Activated CD8-positive, alpha-beta memory T cell treated with anti-CD3 and anti-CD28 coated beads, Interleukin-2, amount 10 ng/mL, durations not matched to agents 7 days and 5 days (primary cell): ENCODE measurements at regions not wholly inside any gene's neighbourhood (a gene's known extent, or its start where the extent isn't known, plus 50 kb on each side); places are given as distances from the start of the nearest gene placed in this dataset.
"Not testable (repeated sequence)": the region's sequence is repeated elsewhere in the genome, so short reads cannot be mapped to it uniquely, and the experiment has no call there.

ENCODE experiments used
- ATAC-seq: fragments of 150-1000 bp; cut with Tn5 transposase; one replicate; pipeline ENCODE4 v1.10.0; 2021; ENCODE audit warnings: moderate library complexity
- CTCF ChIA-PET: fragments of 350-600 bp; sonication (Branson Sonifier 250); formaldehyde crosslinking; loops from one replicate; lab custom pipeline; 2021; ENCODE audit warnings: antibody characterized with exemption; lab: Charles Lee
- DNase-seq: peaks from one replicate; pipeline ENCODE4 v3.0.0-alpha.2; 2020
- H3K27ac Mint-ChIP-seq: one replicate; pipeline ENCODE4 v1.8.0; 2021; ENCODE audit warnings: mild to moderate bottlenecking, mixed read lengths
- H3K27me3 Mint-ChIP-seq: one replicate; pipeline ENCODE4 v1.8.0; 2021; ENCODE audit warnings: mixed read lengths
- H3K36me3 Mint-ChIP-seq: one replicate; pipeline ENCODE4 v1.8.0; 2021; ENCODE audit warnings: mild to moderate bottlenecking, mixed read lengths
- H3K4me1 Mint-ChIP-seq: one replicate; pipeline ENCODE4 v1.8.0; 2021; ENCODE audit warnings: mixed read lengths
- H3K4me3 Mint-ChIP-seq: one replicate; pipeline ENCODE4 v1.8.0; 2021; ENCODE audit warnings: mild to moderate bottlenecking, moderate library complexity, mixed read lengths
- H3K9me3 Mint-ChIP-seq: one replicate; pipeline ENCODE4 v1.8.0; 2022; ENCODE audit warnings: low read depth, mixed read lengths

DNA sequence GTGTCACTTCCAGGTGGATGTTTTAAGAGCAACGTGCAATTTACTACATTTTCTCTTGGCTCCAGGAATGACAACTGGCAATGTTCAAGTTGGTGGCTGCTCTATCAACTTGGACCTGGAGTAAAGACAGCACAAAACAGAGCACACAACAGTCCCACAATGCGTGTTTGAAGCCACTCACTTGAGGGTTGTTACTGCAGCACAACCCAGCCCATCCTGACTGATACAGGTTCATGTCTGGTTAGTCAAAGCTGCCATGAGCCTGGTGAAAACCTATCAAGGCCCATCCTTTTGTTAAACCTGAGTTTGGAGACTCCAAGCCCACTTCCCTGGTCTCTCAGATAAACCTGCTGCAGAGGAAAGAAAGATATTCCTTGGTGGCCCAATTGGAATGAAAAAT, 81.1 kb upstream of the LARP1 start:
- Mint-ChIP-seq H3K4me1 (no peaks in the 10 kb centered on the region), H3K9me3 (no peaks in the 10 kb centered on the region), H3K4me3 (no peak overlapping the region), H3K27ac (no peak overlapping the region), H3K36me3 (no peaks in the 10 kb centered on the region), H3K27me3 (no peaks in the 10 kb centered on the region)
- CTCF ChIA-PET: no interaction called here
- DNase-seq (no peak), ATAC-seq (no peak)

DNA sequence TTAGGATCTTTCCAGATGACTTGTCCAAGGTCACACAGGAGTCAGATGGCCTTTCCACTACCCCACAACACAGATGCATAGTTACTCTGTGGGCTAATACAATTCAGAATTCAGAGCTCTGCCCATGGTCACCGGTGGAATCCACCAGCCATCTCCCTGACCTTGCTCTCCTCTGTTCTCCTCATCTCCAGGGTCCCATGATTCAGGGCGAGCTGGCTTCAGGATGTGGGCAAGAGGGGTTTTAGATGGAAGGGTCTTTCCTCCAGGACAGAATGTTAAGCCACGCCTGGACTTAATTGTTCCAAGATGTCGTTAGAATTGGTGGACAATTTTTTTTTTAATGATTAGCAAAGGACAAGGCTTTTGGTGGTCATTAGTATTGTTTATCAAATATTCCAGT, 81.7 kb upstream of the LARP1 start:
- CTCF ChIA-PET: no interaction called here
- H3K4me1 Mint-ChIP-seq: no peaks in the 10 kb centered on the region
- DNase-seq: no peak
- no peak overlapping the region for H3K27ac Mint-ChIP-seq
- no peak for ATAC-seq
- H3K4me3 Mint-ChIP-seq: no peak overlapping the region
- H3K27me3 Mint-ChIP-seq: no peaks in the 10 kb centered on the region
- no peaks in the 10 kb centered on the region for H3K36me3 Mint-ChIP-seq
- H3K9me3 Mint-ChIP-seq: no peaks in the 10 kb centered on the region

DNA sequence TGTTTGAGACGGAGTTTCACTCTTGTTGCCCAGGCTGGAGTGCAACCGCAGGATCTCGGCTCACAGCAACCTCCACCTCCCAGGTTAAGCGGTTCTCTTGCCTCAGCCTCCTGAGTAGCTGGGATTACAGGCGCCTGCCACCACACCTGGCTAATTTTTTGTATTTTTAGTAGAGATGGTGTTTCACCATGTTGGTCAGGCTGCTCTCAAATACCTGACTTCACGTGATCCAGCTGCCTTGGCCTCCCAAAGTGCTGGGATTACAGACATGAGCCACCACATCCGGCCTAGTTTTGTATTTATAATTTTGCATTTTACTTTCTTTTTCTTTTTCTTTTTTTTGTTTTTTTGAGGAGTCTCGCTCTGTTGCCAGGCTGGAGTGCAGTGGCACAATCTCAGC, 85.3 kb upstream of the LARP1 start:
- H3K27me3 Mint-ChIP-seq: not testable (repeated sequence)

DNA sequence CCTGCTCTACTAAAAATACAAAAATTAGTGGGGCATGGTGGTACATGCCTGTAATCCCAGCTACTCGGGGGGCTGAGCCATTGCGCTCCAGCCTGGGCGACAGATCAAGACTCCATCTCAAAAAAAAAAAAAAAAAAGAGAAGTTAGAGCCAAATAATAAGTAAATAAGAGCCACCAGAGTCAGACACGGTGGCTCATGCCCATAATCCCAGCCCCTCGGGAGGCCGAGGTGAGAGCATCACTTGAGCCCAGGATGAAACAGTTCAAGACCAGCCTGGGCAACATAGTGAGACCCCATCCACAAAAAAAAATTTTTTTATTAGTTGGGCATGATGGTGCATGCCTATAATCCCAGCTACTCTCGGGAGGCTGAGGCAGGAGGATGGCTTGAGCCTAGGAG, 85.8 kb upstream of the LARP1 start:
- Mint-ChIP-seq H3K9me3 (peaks cover 6% of the 10 kb centered on the region), H3K4me3 (no peak overlapping the region), H3K36me3 (peaks cover 2% of the 10 kb centered on the region), H3K4me1 (no peaks in the 10 kb centered on the region), H3K27me3 (no peaks in the 10 kb centered on the region), H3K27ac (no peak overlapping the region)
- DNase-seq (no peak), ATAC-seq (no peak)
- CTCF ChIA-PET: no interaction called here

More for the DNA sequence above, 85.3 kb upstream of the LARP1 start:
- not testable (repeated sequence) for H3K9me3 Mint-ChIP-seq, H3K4me1 Mint-ChIP-seq, H3K27ac Mint-ChIP-seq, ATAC-seq, H3K36me3 Mint-ChIP-seq, H3K4me3 Mint-ChIP-seq, DNase-seq
- CTCF ChIA-PET: interaction anchor here (0.6 kb wide), 1 partner anchor 20 kb away, joined by 3 read pairs; no protein-coding TSS in a partner anchor

DNA sequence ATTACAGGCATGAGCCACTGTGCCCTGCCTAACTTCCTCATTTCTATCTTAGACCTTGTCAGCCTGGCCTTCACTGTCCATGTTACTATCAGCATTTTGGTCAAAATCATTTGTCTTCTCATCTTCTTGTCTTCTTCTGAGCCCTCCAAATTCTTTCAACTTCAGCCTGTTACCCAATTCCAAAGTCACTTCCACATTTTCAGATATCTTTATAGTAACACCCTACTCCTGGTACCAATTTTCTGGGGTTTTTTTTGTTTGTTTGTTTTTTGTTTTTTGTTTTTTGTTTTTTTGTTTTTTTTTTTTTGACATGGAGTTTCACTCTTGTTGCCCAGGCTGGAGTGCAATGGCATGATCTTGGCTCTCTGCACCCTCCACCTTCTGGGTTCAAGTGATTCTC, 90.3 kb upstream of the LARP1 start:
- H3K4me3 Mint-ChIP-seq: no peak overlapping the region
- no peak for DNase-seq
- H3K27ac Mint-ChIP-seq: no peak overlapping the region
- peaks cover 6% of the 10 kb centered on the region for H3K36me3 Mint-ChIP-seq
- H3K9me3 Mint-ChIP-seq: peaks cover 9% of the 10 kb centered on the region
- H3K27me3 Mint-ChIP-seq: no peaks in the 10 kb centered on the region
- no peak for ATAC-seq
- no peaks in the 10 kb centered on the region for H3K4me1 Mint-ChIP-seq
- CTCF ChIA-PET: no interaction called here

DNA sequence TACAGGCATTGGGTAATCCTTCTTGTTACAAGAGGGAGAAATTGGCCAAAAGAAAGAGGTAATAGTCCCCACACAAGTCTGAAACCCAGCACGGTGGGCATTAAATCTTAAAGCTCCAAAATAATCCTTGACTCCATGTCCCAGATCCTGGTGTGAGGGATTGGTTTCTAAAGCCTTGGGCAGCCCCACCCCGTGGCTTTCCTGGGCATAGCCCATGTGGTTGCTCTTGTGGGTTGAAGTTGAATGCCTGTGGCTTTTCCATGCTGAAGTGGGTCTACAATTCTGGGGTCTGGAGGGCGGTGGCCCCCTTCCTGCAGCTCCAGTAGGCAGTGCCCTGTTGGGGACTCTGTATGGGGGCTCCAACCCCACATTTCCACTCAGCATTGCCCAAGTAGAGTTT, 91.8 kb upstream of the LARP1 start:
- CTCF ChIA-PET: no interaction called here
- Mint-ChIP-seq H3K27me3 (no peaks in the 10 kb centered on the region), H3K9me3 (peaks cover 9% of the 10 kb centered on the region), H3K27ac (no peak overlapping the region), H3K4me1 (no peaks in the 10 kb centered on the region), H3K36me3 (peaks cover 6% of the 10 kb centered on the region), H3K4me3 (no peak overlapping the region)
- ATAC-seq: no peak
- DNase-seq: no peak

DNA sequence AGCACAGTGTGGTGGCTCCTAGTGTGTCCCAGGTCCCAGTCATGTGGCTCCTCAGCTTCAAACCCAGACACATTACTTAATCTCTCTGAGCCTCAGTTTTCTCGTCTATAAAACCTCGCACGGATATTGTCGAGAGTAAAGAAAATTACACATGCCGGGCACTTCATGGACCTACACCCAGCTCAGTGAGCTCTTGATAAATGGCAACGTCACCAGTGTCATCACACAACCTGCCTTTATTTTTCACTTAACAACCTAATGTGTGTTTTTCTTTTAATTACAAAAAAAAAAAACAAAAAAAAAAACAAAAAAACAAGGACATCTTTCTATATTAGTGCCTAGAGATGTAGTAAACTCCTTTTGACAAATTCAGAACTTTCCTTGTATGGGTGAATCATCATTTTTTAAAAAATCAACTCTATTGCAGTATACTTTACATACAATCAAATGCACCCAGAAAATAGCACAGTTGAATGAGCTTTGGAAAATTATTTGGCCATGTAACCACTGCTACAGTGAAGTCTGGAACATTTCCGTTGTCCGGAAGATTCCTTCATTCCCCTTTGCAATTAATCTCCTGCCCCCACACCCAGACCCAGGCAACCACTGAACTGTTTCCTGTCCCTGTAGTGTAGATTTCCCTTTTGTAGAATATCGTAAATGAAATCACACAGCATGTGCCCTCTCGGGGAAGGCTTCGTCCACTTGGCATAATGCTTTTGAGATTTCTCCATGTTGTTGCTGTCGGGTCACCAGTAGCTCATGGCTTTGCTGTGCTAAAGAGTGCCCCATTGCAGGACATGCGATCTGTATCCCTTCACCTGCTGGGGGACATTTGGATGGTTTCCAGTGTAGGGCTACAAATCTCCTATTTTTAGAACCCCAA, 100.4 kb upstream of the LARP1 start:
- no peak for ATAC-seq
- CTCF ChIA-PET: interaction anchor here (0.5 to 0.7 kb wide), 2 partner anchors 55 to 1458 kb away, joined by 3 to 4 read pairs; no protein-coding TSS in a partner anchor
- Mint-ChIP-seq H3K27me3 (no peaks in the 10 kb centered on the region), H3K9me3 (no peaks in the 10 kb centered on the region), H3K4me1 (peaks cover 10% of the 10 kb centered on the region), H3K27ac (no peak overlapping the region), H3K36me3 (no peaks in the 10 kb centered on the region), H3K4me3 (no peak overlapping the region)
- DNase-seq: no peak

DNA sequence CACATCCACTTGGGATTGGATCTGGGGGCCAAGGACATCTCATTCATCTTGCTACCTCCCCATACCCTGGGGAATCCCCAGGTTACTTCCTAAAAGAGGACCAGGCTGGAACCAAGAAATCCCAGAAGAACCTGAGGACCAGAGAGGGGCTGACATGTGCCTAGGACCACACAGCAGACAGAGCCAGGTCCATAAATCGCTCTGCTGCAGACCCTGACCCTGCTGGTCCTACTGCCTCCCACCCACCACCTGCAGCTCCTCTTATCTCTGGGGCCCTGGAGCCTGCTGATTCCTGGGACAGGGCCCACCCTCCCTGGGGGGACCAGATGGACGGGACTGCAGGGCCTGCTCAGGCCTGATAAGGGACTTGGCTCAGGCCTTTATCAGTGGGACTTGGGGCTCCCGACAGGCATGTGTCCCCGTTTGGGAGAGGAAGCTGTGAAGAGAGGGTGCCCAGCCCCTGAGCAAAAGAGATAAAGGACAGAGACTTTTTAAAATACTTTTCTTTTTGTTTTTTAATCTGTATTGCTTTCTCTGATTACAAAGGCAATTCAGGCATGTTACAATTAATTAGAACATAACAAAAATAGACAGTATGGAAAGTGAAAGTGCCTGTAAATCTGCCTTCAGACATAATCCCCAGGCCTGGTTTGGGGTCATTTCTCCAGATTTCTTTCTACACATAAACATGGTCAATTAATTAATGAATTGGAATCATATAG, 101.3 kb upstream of the LARP1 start:
- Mint-ChIP-seq H3K4me1 (peaks cover 10% of the 10 kb centered on the region), H3K27ac (no peak overlapping the region), H3K36me3 (no peaks in the 10 kb centered on the region), H3K4me3 (no peak overlapping the region), H3K9me3 (no peaks in the 10 kb centered on the region), H3K27me3 (no peaks in the 10 kb centered on the region)
- CTCF ChIA-PET: interaction anchor here (0.5 kb wide), 1 partner anchor 1459 kb away, joined by 4 read pairs; no protein-coding TSS in a partner anchor
- ATAC-seq: no peak
- DNase-seq: no peak

DNA sequence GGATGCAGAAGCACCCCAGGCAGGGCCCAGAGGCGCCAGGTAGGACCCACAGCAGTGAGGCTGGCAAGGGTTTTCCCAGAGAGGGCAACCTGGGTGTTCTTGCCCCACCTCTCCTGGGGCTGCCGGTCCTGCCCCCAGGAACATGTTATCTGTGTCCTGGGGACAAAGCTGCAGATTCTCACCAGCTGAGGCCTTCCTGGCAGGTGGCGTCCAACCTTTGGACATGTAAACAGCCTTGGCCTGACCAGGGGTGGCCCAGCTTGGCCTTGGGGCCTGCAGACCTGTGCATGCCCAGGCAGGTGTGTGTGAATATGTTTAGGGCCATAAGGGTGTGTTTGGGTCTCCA, 101.8 kb upstream of the LARP1 start:
- CTCF ChIA-PET: interaction anchor here (0.7 to 1.3 kb wide), 2 partner anchors 100 to 215 kb away, joined by 3 to 4 read pairs; no protein-coding TSS in a partner anchor
- Mint-ChIP-seq H3K9me3 (no peaks in the 10 kb centered on the region), H3K27ac (no peak overlapping the region), H3K4me1 (peaks cover 13% of the 10 kb centered on the region), H3K36me3 (no peaks in the 10 kb centered on the region), H3K4me3 (no peak overlapping the region), H3K27me3 (no peaks in the 10 kb centered on the region)
- DNase-seq: no peak
- no peak for ATAC-seq

DNA sequence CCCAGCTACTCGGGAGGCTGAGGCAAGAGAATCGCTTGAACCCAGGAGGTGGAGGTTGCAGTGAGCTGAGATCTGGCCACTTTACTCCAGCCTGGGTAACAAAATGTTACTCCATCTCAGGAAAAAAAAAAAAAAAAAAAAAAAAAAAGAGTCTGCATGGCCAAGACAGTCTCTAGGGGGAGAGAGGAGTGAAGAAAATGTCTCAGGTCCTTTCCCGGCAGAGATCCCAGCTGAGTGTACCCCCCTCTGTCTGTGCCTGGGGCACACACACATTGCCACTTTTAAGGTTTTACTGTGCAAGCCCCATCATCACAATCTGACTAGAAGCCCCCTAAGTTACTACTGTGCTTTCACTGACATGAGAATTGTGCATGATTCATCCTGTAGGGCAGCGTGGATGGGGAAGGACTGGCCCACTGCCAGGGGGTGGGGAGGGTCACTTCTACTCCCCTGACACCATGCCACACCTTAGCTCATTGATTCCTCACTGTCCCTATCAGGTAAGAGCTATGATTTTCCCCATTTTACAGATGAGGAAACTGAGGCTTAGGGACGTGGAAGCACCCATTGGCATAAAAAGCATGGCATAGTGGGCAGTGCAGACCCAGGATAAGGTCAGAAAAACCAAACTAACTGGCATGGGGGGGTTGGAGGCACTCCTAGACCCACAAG, 102.3 kb upstream of the LARP1 start:
- DNase-seq (no peak), ATAC-seq (no peak)
- CTCF ChIA-PET: interaction anchor here (0.6 to 1.3 kb wide), 5 partner anchors 33 to 238 kb away, joined by 3 to 4 read pairs (median 3); no protein-coding TSS in a partner anchor
- peaks cover 14% of the 10 kb centered on the region for H3K4me1 Mint-ChIP-seq
- no peak overlapping the region for H3K27ac Mint-ChIP-seq
- no peak overlapping the region for H3K4me3 Mint-ChIP-seq
- no peaks in the 10 kb centered on the region for H3K36me3 Mint-ChIP-seq
- no peaks in the 10 kb centered on the region for H3K9me3 Mint-ChIP-seq
- peaks cover 1% of the 10 kb centered on the region for H3K27me3 Mint-ChIP-seq

DNA sequence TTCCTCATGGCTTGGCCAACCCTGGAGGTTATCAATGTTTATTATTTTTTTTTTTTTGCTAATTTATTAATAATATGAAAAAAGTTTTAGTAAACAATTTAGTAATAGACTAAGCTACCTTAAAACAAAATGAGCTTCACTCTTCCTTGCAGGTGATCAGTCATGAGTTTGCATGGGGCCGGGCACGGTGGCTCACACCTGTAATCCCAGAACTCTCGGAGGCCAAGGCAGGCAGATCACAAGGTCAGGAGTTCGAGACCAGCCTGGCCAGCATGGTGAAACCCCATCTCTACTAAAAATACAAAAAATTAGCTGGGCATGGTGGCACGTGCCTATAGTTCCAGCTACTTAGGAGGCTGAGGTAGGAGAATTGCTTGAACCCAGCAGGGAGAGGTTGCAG, 103.4 kb upstream of the LARP1 start:
- Mint-ChIP-seq H3K4me1 (peaks cover 25% of the 10 kb centered on the region), H3K27me3 (peaks cover 11% of the 10 kb centered on the region)
- H3K9me3 Mint-ChIP-seq, H3K4me3 Mint-ChIP-seq, ATAC-seq, H3K36me3 Mint-ChIP-seq, DNase-seq, H3K27ac Mint-ChIP-seq: not testable (repeated sequence)
- CTCF ChIA-PET: interaction anchor here (0.6 to 2.1 kb wide), 5 partner anchors 31 to 554 kb away, joined by 3 to 7 read pairs (median 4); no protein-coding TSS in a partner anchor

DNA sequence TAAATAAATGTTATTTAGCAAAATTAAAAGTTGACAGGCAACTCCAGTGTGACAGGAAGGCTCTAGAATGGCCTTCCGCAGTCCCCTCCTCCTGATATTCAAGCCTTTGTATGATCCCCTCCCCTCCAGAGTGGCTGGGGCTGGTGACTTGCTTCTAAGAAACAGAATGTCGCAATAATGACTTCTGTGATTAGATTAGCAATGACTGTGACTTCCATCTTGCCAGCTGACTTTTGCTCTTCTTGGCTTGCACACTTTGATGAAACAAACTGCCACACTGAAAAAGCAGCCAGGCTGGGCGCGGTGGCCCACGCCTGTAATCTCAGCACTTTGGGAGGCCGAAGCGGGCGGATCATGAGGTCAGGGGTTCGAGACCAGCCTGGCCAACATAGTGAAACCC, 106.5 kb upstream of the LARP1 start:
- Mint-ChIP-seq H3K36me3 (peaks cover 3% of the 10 kb centered on the region), H3K4me3 (no peak overlapping the region), H3K27me3 (peaks cover 20% of the 10 kb centered on the region), H3K9me3 (no peaks in the 10 kb centered on the region), H3K4me1 (peaks cover 19% of the 10 kb centered on the region), H3K27ac (no peak overlapping the region)
- DNase-seq: no peak
- no peak for ATAC-seq
- CTCF ChIA-PET: interaction anchor here (0.6 to 2.0 kb wide), 3 partner anchors 16 to 356 kb away, joined by 3 to 8 read pairs (median 3); partner anchors contain the start of gene GEMIN5

DNA sequence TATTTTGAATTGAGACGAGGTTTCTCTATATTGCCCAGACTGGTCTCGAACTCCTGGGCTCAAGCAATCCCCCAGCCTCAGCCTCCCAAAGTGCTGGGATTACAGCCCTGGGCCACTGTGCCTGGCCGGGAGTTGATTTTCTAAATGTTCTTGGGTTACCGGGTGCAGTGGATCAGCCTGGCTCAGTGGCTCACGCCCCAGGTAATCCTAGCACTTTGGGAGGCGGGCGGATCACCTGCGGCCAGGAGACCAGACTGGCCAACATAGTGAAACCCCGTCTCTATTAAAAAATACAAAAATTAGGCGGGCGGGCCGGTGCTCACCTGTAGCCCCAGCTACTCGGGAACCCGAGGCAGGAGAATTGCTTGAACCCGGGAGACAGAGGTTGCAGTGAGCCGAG, 106.9 kb upstream of the LARP1 start:
- Mint-ChIP-seq H3K36me3 (peaks cover 3% of the 10 kb centered on the region), H3K27me3 (peaks cover 24% of the 10 kb centered on the region), H3K4me3 (no peak overlapping the region), H3K9me3 (no peaks in the 10 kb centered on the region), H3K27ac (no peak overlapping the region), H3K4me1 (peaks cover 19% of the 10 kb centered on the region)
- DNase-seq: no peak
- CTCF ChIA-PET: interaction anchor here (0.6 to 1.2 kb wide), 2 partner anchors 15 to 356 kb away, joined by 3 to 6 read pairs; no protein-coding TSS in a partner anchor
- ATAC-seq: no peak
